GM19023 (cell line): ENCODE measurements at regions not wholly inside any gene's neighbourhood (a gene's known extent, or its start where the extent isn't known, plus 50 kb on each side); places are given as distances from the start of the nearest gene placed in this dataset.

Experiments used
- ATAC-seq: cut with Tn5 transposase; IDR thresholded peaks from one replicate; pipeline ENCODE4 v1.9.1; 2021; ENCODE audit warnings: mild to moderate bottlenecking, moderate library complexity; ENCODE audit not compliant: unreplicated experiment

DNA sequence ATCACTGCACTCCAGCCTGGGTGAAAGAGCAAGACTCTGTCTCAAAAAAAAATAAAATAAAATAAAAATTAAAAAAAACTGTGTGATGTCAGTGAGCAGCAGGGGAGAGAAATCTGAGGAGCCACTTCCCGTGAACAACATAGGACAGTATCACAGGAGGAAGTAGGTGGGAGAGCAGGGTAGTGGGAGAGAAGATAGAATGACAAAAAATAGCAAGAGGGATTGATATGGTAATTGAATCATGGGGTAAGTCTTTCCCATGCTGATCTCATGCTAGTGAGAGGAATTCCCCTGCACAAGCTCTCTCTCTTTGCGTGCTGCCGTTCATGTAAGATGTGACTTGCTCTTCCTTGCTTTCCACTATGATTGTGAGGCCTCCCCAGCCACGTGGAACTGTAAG, 81.6 kb upstream of the PBX1 start:
- no peak for ATAC-seq

DNA sequence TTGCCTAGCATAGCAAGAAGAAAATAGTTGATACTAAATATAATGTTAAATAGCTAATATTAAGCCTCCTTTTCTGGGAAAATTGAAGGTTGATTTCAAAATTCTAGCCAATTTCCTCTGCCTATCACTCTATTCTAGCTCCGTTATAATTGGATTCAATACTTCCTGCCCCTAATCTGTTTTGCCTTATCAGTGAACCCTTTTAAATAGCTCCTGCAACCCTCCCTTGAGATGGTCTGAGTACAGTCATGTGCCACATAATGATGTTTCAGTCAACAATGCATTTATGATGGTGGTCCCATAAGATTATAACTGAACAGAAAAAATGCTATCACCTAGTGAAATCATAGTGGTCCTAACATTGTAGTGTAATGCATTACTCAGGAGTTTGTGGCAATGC, 79.7 kb upstream of the PBX1 start:
- no peak for ATAC-seq

DNA sequence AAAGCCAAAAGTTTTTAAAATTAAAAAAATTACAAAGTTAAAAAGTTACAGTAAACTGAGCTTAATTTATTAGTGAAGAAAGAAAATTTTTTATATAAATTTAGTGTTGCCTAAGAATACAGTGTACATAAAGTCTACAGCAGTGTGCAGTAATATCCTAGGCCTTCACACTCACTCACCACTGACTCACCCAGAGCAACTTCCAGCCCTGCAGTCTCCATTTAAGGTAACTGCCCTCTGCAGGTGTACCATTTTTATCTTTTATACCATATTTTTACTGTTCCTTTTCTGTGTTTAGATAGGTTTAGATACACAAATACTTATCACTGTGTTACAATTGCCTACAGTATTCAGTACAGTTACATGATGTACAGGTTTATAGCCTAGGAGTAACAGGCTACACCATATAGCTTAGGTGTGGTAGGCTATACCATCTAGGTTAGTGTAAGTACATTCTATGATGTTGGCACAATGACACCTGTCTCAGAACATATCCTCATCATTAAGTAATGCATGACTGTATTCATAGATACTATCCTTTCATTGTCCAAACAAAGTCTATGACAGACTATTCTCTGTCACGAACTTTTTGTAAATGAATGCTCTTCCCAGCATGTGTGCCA, 78.6 kb upstream of the PBX1 start:
- no peak for ATAC-seq

DNA sequence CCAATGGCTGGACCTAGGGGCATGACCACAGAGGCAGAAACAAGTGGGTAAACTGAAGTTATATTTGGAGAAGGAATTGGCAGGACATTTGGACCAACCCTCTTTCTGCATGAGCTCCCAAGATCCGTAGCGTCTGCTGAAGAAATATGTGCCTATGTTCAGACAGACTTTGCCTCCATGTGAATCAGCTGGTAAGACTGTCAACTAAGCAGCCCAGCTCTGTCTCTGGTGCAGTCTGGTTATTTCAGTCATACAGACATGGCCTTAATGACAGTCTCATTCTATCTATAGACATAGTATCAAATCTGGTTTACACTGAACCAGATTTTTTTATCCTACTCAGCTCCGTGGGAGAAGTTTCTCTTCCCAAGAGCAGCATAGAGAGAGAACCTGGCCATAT, 63.1 kb upstream of the PBX1 start:
- no peak for ATAC-seq

DNA sequence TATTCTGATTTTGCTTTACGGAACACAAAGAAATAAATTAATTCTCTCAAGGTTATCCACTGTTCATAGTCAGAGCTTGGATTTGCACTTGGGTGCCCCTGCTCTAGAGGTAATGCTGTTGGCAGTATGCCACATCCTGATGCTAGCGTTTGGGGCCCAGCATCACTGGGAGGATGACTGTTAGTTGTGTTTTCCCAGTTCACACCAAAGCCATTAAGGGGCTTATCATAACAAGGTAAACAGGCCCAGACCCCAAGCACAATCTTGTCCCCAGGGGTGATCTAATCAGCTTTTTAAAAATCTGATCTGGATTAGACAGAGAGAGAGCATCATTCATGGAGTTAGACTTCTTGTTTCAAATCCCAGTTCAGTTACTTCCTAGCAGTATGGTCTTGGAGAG, 60.2 kb upstream of the PBX1 start:
- ATAC-seq: no peak

DNA sequence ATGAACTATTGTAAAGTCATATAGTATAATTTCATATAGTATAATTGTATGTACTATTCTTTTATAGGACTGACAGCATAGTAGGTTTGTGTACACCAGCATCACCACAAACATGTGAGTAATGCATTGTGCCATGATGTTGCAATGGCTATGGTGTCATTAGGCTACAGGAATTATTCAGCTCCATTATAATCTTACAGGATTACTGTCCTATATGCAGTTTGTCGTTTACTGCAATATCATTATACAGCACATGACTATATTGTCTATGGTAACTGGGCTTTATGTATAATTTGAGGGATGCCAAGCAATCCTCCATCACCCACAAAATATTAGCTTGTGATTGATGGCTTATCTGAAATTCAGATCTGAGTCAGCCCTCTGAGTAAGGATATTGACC, 54.2 kb upstream of the PBX1 start:
- ATAC-seq: no peak
